CD14-positive monocyte (primary cell): ENCODE measurements at regions not wholly inside any gene's neighbourhood (a gene's known extent, or its start where the extent isn't known, plus 50 kb on each side); places are given as distances from the start of the nearest gene placed in this dataset.

Experiments used
- DNase-seq, 3 donors: peaks; one replicate each; pipeline ENCODE4 v3.0.0-alpha.2; 2011 to 2022
- H2AFZ ChIP-seq: 2 replicates; pipeline ENCODE4 v1.6.0; 2012; ENCODE audit warnings: mild to moderate bottlenecking, low read depth, low read length, inconsistent platforms; ENCODE audit not compliant: insufficient read depth, poor library complexity, severe bottlenecking
- H3K27ac ChIP-seq, 2 donors: 1 replicate in 1 of 2; 2 replicates in 1 of 2; pipeline ENCODE4 v1.5.1; 2012 to 2013; ENCODE audit warnings: low read length in 2 of 2, control low read depth in 1 of 2, inconsistent platforms in 1 of 2, low read depth in 1 of 2, mild to moderate bottlenecking in 1 of 2
- H3K27me3 ChIP-seq, 2 donors: one replicate each; pipeline versions ENCODE4 v1.6.0 to v1.6.1; 2011 to 2013; ENCODE audit warnings: low read length in 2 of 2; ENCODE audit not compliant: control insufficient read depth in 2 of 2, insufficient read depth in 2 of 2
- H3K36me3 ChIP-seq, 2 donors: replicated peaks in 1 of 2; 1 replicate in 1 of 2; 2 replicates in 1 of 2; pipeline versions ENCODE4 v1.5.1 to v1.6.1; 2012 to 2013; ENCODE audit warnings: low read length in 2 of 2, control low read depth in 1 of 2, inconsistent platforms in 1 of 2, mild to moderate bottlenecking in 1 of 2; ENCODE audit not compliant: insufficient read depth in 2 of 2, control insufficient read depth in 1 of 2
- H3K4me1 ChIP-seq, 2 donors: 1 replicate in 1 of 2; 2 replicates in 1 of 2; pipeline versions ENCODE4 v1.5.1 to v1.6.1; 2012 to 2013; ENCODE audit warnings: low read length in 2 of 2, control low read depth in 1 of 2, inconsistent platforms in 1 of 2, mild to moderate bottlenecking in 1 of 2, moderate library complexity in 1 of 2; ENCODE audit not compliant: insufficient read depth in 2 of 2, control insufficient read depth in 1 of 2
- H3K4me2 ChIP-seq: replicated peaks from 2 replicates; pipeline ENCODE3; 2012; ENCODE audit warnings: low read length, moderate library complexity, mild to moderate bottlenecking; ENCODE audit not compliant: poor library complexity, severe bottlenecking; ENCODE audit errors: extremely low read depth
- H3K4me3 ChIP-seq, 3 experiments: fragments of 200-600 bp in 1 of 3; sonication (generic) in 1 of 3; replicated peaks in 1 of 3; 1 replicate in 2 of 3; 2 replicates in 1 of 3; pipeline ENCODE4 v1.5.1; 2011 to 2013; ENCODE audit warnings: low read length in 3 of 3, mild to moderate bottlenecking in 3 of 3, control low read depth in 2 of 3, low read depth in 2 of 3, inconsistent platforms in 1 of 3, moderate library complexity in 1 of 3
- H3K79me2 ChIP-seq: 2 replicates; pipeline ENCODE4 v1.6.0; 2012; ENCODE audit warnings: mild to moderate bottlenecking, control low read depth, inconsistent platforms, low read length, moderate library complexity; ENCODE audit not compliant: insufficient read depth
- H3K9ac ChIP-seq: 2 replicates; pipeline ENCODE4 v1.6.0; 2017; ENCODE audit warnings: low read length, mild to moderate bottlenecking; ENCODE audit not compliant: insufficient read depth, poor library complexity, severe bottlenecking
- H3K9me3 ChIP-seq, 2 donors: replicated peaks in 1 of 2; 1 replicate in 1 of 2; 2 replicates in 1 of 2; pipeline versions ENCODE4 v1.5.1 to v1.6.1; 2012 to 2013; ENCODE audit warnings: low read length in 2 of 2, control low read depth in 1 of 2; ENCODE audit not compliant: control insufficient read depth in 1 of 2, insufficient read depth in 1 of 2
- H4K20me1 ChIP-seq: 2 replicates; pipeline ENCODE4 v1.6.0; 2012; ENCODE audit warnings: mild to moderate bottlenecking, low read length, control low read depth, moderate library complexity; ENCODE audit not compliant: insufficient read depth
- H3K27ac Mint-ChIP-seq, 7 donors: one replicate each; pipeline ENCODE4 v1.8.0; 2020; ENCODE audit warnings: mild to moderate bottlenecking in 7 of 7, mixed read lengths in 7 of 7, moderate library complexity in 6 of 7, inconsistent platforms in 2 of 7
- H3K27me3 Mint-ChIP-seq, 3 donors: one replicate each; pipeline ENCODE4 v1.8.0; 2021 to 2022; ENCODE audit warnings: low read depth in 3 of 3, mild to moderate bottlenecking in 3 of 3, mixed read lengths in 3 of 3, moderate library complexity in 3 of 3, inconsistent platforms in 1 of 3
- H3K36me3 Mint-ChIP-seq, 2 donors: one replicate each; pipeline ENCODE4 v1.8.0; 2020; ENCODE audit warnings: mixed read lengths in 2 of 2, inconsistent platforms in 1 of 2, mild to moderate bottlenecking in 1 of 2
- H3K4me1 Mint-ChIP-seq: one replicate; pipeline ENCODE4 v1.8.0; 2020; ENCODE audit warnings: mild to moderate bottlenecking, mixed read lengths
- H3K4me3 Mint-ChIP-seq, 2 donors: one replicate each; pipeline ENCODE4 v1.8.0; 2020; ENCODE audit warnings: mild to moderate bottlenecking in 2 of 2, mixed read lengths in 2 of 2, moderate library complexity in 1 of 2
- H3K9me3 Mint-ChIP-seq, 7 donors: one replicate each; pipeline ENCODE4 v1.8.0; 2020 to 2022; ENCODE audit warnings: mixed read lengths in 7 of 7, mild to moderate bottlenecking in 6 of 7, moderate library complexity in 6 of 7, inconsistent platforms in 2 of 7
- CTCF ChIP-seq: fragments of 200-600 bp; IDR thresholded peaks from one replicate; pipeline ENCODE4 v1.8.0; 2022; ENCODE audit warnings: antibody characterized with exemption, mild to moderate bottlenecking
- WGBS: methylation state at CpG from one replicate; pipeline ENCODE4 v1.1.5; 2013; ENCODE audit warnings: missing lambda C conversion rate; ENCODE audit not compliant: insufficient coverage; 5-methylcytosine and 5-hydroxymethylcytosine counted together
- intact Hi-C, 2 donors: fragments of 100-400 bp; cut with micrococcal nuclease; formaldehyde crosslinking; loops; one replicate each; pipeline versions ENCODE4 v1.15.0 to v1.15.1; 2023

- no peak overlapping the region for H3K27ac Mint-ChIP-seq
- Histone ChIP-seq H3K9me3 (no peaks in the 10 kb centered on the region), H4K20me1 (no peaks in the 10 kb centered on the region), H3K79me2 (no peaks in the 10 kb centered on the region), H3K4me3 (no peak overlapping the region), H3K4me1 (no peaks in the 10 kb centered on the region), H3K27me3 (no peaks in the 10 kb centered on the region), H2AFZ (no peak overlapping the region), H3K4me2 (no peak overlapping the region), H3K36me3 (no peaks in the 10 kb centered on the region), H3K27ac (no peak overlapping the region), H3K9ac (no peak overlapping the region)
- no peaks in the 10 kb centered on the region for H3K4me1 Mint-ChIP-seq
- no peaks in the 10 kb centered on the region for H3K36me3 Mint-ChIP-seq
- intact Hi-C loops, result no loop called here
- peaks cover 7 to 12% (median 9%) of the 10 kb centered on the region in 3 donors for H3K27me3 Mint-ChIP-seq
- no peak overlapping the region for H3K4me3 Mint-ChIP-seq
- no peaks in the 10 kb centered on the region for H3K9me3 Mint-ChIP-seq
- WGBS, result 83% methylated on average over 2 of the region's 6 CpGs
- DNase-seq, result no peak
- TF ChIP-seq CTCF, result no peak
These were observed 1030.6 kb downstream of the MCTP2 start for GRCh38 chr15:95261968-95262367.

GRCh38 chr15:95262866-95263564, 1031.7 kb downstream of the MCTP2 start:
- no peaks in the 10 kb centered on the region for H3K9me3 ChIP-seq
- no peak overlapping the region for H3K4me3 Mint-ChIP-seq
- no peaks in the 10 kb centered on the region for H3K4me1 ChIP-seq
- DNase-seq, result no peak
- H3K27ac Mint-ChIP-seq, result no peak overlapping the region
- H2AFZ ChIP-seq, result no peak overlapping the region
- H3K27ac ChIP-seq, result no peak overlapping the region
- H3K4me1 Mint-ChIP-seq, result no peaks in the 10 kb centered on the region
- no CpG with 5 or more reads among the region's 6 CpGs for WGBS
- no peaks in the 10 kb centered on the region for H3K9me3 Mint-ChIP-seq
- no peak for TF ChIP-seq CTCF
- no peaks in the 10 kb centered on the region for H3K27me3 ChIP-seq
- H3K36me3 ChIP-seq, result no peaks in the 10 kb centered on the region
- no peak overlapping the region for H3K9ac ChIP-seq
- H3K79me2 ChIP-seq, result no peaks in the 10 kb centered on the region
- intact Hi-C loops, result no loop called here
- H3K4me3 ChIP-seq, result no peak overlapping the region
- peaks cover 8 to 10% (median 9%) of the 10 kb centered on the region in 3 donors for H3K27me3 Mint-ChIP-seq
- H3K36me3 Mint-ChIP-seq, result no peaks in the 10 kb centered on the region
- H4K20me1 ChIP-seq, result no peaks in the 10 kb centered on the region
- H3K4me2 ChIP-seq, result no peak overlapping the region
